Stimulated activated naive B cell treated with anti-CD40 and anti-IgM and Interleukin-4, amounts not matched to agents 10 μg/mL and 1 μg/mL and 100 μg/mL, for 72 hours (primary cell): ENCODE measurements at regions not wholly inside any gene's neighbourhood (a gene's known extent, or its start where the extent isn't known, plus 50 kb on each side); places are given as distances from the start of the nearest gene placed in this dataset.

ENCODE experiments used
- ATAC-seq, 2 donors: fragments of 150-1000 bp; cut with Tn5 transposase; replicated peaks; 2 replicates each; pipeline ENCODE4 v1.10.0; 2021; ENCODE audit warnings: moderate library complexity in 1 of 2
- DNase-seq: peaks from one replicate; pipeline ENCODE4 v3.0.0; 2021
- H3K27ac Mint-ChIP-seq: one replicate; pipeline ENCODE4 v1.8.0; 2022; ENCODE audit warnings: mild to moderate bottlenecking, mixed read lengths
- H3K27me3 Mint-ChIP-seq, 2 donors: one replicate each; pipeline ENCODE4 v1.8.0; 2022; ENCODE audit warnings: mixed read lengths in 2 of 2
- H3K36me3 Mint-ChIP-seq, 2 donors: one replicate each; pipeline ENCODE4 v1.8.0; 2022; ENCODE audit warnings: mixed read lengths in 2 of 2, mild to moderate bottlenecking in 1 of 2
- H3K4me1 Mint-ChIP-seq, 2 donors: one replicate each; pipeline ENCODE4 v1.8.0; 2022; ENCODE audit warnings: mixed read lengths in 2 of 2, mild to moderate bottlenecking in 1 of 2
- H3K4me3 Mint-ChIP-seq, 2 donors: one replicate each; pipeline ENCODE4 v1.8.0; 2022; ENCODE audit warnings: mild to moderate bottlenecking in 2 of 2, mixed read lengths in 2 of 2, moderate library complexity in 1 of 2
- H3K9me3 Mint-ChIP-seq, 2 donors: one replicate each; pipeline ENCODE4 v1.8.0; 2022; ENCODE audit warnings: mixed read lengths in 2 of 2, mild to moderate bottlenecking in 1 of 2

DNA sequence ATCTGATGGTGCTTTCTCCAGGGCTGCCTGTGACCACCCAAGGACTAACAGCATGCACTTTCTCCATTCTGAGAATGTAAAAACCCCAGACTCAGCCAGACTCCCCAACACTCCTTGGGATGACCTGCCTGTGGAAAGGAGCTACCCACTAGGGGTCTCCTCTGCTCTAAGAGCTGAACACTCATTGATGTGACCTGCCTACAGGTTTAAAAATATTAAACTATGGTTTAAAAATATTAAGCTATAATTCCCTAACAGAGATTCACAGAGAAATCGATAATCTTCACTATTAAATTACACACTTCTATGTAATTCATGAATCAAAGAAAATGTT, 696.2 kb upstream of the SLITRK5 start:
- no peak overlapping the region for H3K4me3 Mint-ChIP-seq
- H3K27ac Mint-ChIP-seq: no peak overlapping the region
- H3K36me3 Mint-ChIP-seq: no peaks in the 10 kb centered on the region
- ATAC-seq (no peak), DNase-seq (no peak)
- H3K4me1 Mint-ChIP-seq: no peaks in the 10 kb centered on the region
- peaks cover 0 to 4% of the 10 kb centered on the region in 2 donors for H3K9me3 Mint-ChIP-seq
- H3K27me3 Mint-ChIP-seq: no peaks in the 10 kb centered on the region

GRCh38 chr13:86976521-86977324, 694.4 kb upstream of the SLITRK5 start:
- H3K9me3 Mint-ChIP-seq: peaks cover 0 to 4% of the 10 kb centered on the region in 2 donors
- H3K27ac Mint-ChIP-seq: no peak overlapping the region
- DNase-seq (no peak), ATAC-seq (no peak)
- H3K27me3 Mint-ChIP-seq: no peaks in the 10 kb centered on the region
- no peaks in the 10 kb centered on the region for H3K36me3 Mint-ChIP-seq
- H3K4me3 Mint-ChIP-seq: no peak overlapping the region
- H3K4me1 Mint-ChIP-seq: no peaks in the 10 kb centered on the region

DNA sequence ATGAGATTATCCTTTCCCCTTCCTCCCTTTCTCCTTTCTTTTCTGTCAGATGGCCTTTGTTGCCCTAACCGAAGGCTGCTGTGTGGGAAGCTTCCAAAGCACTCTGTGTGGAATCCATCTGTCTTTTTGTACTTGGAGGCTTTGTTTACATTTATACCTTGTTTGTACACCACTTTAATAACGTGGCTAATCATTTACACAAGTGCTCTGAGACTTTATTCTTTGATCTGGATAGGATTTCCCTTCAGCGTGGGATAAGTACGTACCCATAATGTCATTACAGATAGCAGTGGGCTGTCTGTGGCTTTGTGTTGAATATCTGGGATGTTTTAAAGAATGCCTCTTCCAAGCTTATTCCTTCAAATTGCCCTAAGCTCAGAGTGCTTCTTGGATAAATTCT, 684.7 kb upstream of the SLITRK5 start:
- Mint-ChIP-seq H3K27me3 (no peaks in the 10 kb centered on the region), H3K36me3 (no peaks in the 10 kb centered on the region), H3K4me3 (no peak overlapping the region), H3K4me1 (no peaks in the 10 kb centered on the region), H3K9me3 (peaks cover 0 to 4% of the 10 kb centered on the region in 2 donors), H3K27ac (no peak overlapping the region)
- ATAC-seq: no peak
- no peak for DNase-seq

- Mint-ChIP-seq H3K4me1 (no peaks in the 10 kb centered on the region), H3K27ac (no peak overlapping the region), H3K4me3 (no peak overlapping the region), H3K9me3 (peaks cover 4 to 9% of the 10 kb centered on the region in 2 donors), H3K27me3 (no peaks in the 10 kb centered on the region), H3K36me3 (no peaks in the 10 kb centered on the region)
- ATAC-seq (no peak), DNase-seq (no peak)
These were observed 678.9 kb upstream of the SLITRK5 start for GRCh38 chr13:86992251-86992650.

DNA sequence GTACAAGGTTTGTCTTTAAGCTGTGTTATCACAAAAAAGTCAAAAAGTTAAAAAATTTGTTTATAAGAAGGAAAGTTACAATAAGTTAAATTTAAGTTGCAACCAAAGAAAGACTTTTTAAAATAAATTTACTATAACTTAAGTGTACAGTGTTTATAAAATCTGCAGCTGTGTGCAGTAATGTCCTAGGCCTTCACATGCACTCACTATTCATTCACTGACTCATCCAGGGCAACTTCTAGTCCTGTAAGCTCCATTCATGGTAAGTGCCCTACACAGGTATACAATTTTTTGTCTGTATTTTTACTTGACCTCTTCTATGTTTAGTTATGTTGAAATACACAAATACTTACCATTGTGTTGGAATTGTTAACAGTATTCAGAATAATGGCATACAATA, 667.9 kb upstream of the SLITRK5 start:
- Mint-ChIP-seq H3K36me3 (no peaks in the 10 kb centered on the region), H3K27ac (no peak overlapping the region), H3K9me3 (peaks cover 4 to 13% of the 10 kb centered on the region in 2 donors), H3K4me1 (no peaks in the 10 kb centered on the region), H3K4me3 (no peak overlapping the region), H3K27me3 (no peaks in the 10 kb centered on the region)
- DNase-seq (no peak), ATAC-seq (no peak)

DNA sequence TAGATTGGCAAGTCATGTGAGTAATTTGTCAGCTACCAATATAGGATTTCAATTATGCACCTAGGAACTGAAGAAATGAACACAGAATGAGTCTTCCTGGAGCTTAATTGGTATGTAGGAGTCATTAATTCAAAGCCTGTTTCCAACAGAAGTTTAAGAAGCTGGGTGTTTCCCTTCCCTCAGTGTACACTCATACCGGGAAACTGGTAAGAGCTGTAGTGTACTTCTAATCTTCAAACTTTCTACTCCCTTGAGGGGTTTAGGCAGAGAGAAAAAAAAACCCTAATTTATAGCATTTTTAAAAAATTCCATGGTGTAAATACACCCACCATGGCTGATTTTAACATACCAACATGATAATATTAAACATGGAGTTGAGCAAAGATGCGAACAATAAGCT, 665.7 kb upstream of the SLITRK5 start:
- DNase-seq (no peak), ATAC-seq (no peak)
- no peaks in the 10 kb centered on the region for H3K4me1 Mint-ChIP-seq
- no peaks in the 10 kb centered on the region for H3K27me3 Mint-ChIP-seq
- no peaks in the 10 kb centered on the region for H3K36me3 Mint-ChIP-seq
- no peak overlapping the region for H3K27ac Mint-ChIP-seq
- H3K4me3 Mint-ChIP-seq: no peak overlapping the region
- peaks cover 4 to 16% of the 10 kb centered on the region in 2 donors for H3K9me3 Mint-ChIP-seq

DNA sequence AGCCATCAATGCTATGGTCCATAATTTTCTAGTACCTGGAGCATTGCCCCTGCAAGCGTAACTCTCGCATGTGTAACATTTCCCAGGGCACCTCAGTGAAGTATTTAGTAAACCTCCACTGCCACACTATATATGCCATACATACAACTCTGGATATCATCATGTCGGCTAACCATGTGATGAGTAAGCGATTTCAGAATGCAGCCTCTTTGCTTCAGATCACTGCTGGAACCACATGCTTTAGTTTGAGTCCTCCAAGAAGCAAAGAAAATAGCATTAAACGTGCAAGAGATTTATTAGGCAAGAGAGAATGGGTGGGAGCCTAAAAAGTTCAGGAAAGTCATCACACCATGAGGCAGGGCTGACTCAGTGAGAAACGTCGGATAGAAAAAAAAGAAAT, 635.6 kb upstream of the SLITRK5 start:
- Mint-ChIP-seq H3K9me3 (peaks cover 0 to 3% of the 10 kb centered on the region in 2 donors), H3K27ac (no peak overlapping the region), H3K4me1 (no peaks in the 10 kb centered on the region), H3K27me3 (no peaks in the 10 kb centered on the region), H3K4me3 (no peak overlapping the region), H3K36me3 (no peaks in the 10 kb centered on the region)
- no peak for DNase-seq
- ATAC-seq: no peak

GRCh38 chr13:87042946-87043345, 628.2 kb upstream of the SLITRK5 start:
- Mint-ChIP-seq H3K9me3 (peaks cover 3 to 11% of the 10 kb centered on the region in 2 donors), H3K4me3 (no peak overlapping the region), H3K27ac (no peak overlapping the region), H3K4me1 (no peaks in the 10 kb centered on the region), H3K27me3 (no peaks in the 10 kb centered on the region), H3K36me3 (no peaks in the 10 kb centered on the region)
- no peak for ATAC-seq
- no peak for DNase-seq

DNA sequence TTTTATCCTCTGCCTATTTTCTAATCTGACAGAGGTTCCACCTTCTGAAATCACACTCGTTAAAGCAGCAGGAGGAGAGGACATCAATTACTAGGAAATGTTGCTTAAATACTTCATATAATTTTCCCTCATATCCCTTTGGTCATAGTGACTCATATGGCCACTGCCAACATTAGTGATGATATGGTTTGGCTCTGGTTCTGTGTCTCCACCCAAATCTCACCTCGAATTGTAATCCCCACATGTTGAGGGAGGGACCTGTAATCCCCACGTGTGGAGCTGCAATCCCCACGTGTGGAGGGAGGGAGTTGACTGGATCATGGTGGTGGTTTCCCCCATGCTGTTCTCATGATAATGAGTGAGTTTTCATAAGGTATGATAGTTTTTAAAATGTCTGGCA, 618.4 kb upstream of the SLITRK5 start:
- no peak for DNase-seq
- H3K9me3 Mint-ChIP-seq: peaks cover 4 to 7% of the 10 kb centered on the region in 2 donors
- H3K27me3 Mint-ChIP-seq: no peaks in the 10 kb centered on the region
- no peak overlapping the region for H3K4me3 Mint-ChIP-seq
- no peak for ATAC-seq
- no peaks in the 10 kb centered on the region for H3K36me3 Mint-ChIP-seq
- no peak overlapping the region for H3K27ac Mint-ChIP-seq
- no peaks in the 10 kb centered on the region for H3K4me1 Mint-ChIP-seq

GRCh38 chr13:87057807-87058520, 613.2 kb upstream of the SLITRK5 start:
- no peak for DNase-seq
- no peaks in the 10 kb centered on the region for H3K36me3 Mint-ChIP-seq
- H3K27me3 Mint-ChIP-seq: no peaks in the 10 kb centered on the region
- H3K4me1 Mint-ChIP-seq: no peaks in the 10 kb centered on the region
- H3K9me3 Mint-ChIP-seq: peaks cover 4 to 6% of the 10 kb centered on the region in 2 donors
- H3K27ac Mint-ChIP-seq: no peak overlapping the region
- no peak for ATAC-seq
- H3K4me3 Mint-ChIP-seq: no peak overlapping the region

GRCh38 chr13:87058786-87059329, 612.3 kb upstream of the SLITRK5 start:
- no peaks in the 10 kb centered on the region for H3K27me3 Mint-ChIP-seq
- H3K4me1 Mint-ChIP-seq: no peaks in the 10 kb centered on the region
- no peaks in the 10 kb centered on the region for H3K36me3 Mint-ChIP-seq
- no peak overlapping the region for H3K4me3 Mint-ChIP-seq
- no peak for ATAC-seq
- H3K9me3 Mint-ChIP-seq: peaks cover 0 to 3% of the 10 kb centered on the region in 2 donors
- H3K27ac Mint-ChIP-seq: no peak overlapping the region
- no peak for DNase-seq

GRCh38 chr13:87078947-87079795, 592.0 kb upstream of the SLITRK5 start:
- Mint-ChIP-seq H3K9me3 (peaks cover 0 to 3% of the 10 kb centered on the region in 2 donors), H3K36me3 (no peaks in the 10 kb centered on the region), H3K27me3 (no peaks in the 10 kb centered on the region), H3K4me1 (no peaks in the 10 kb centered on the region), H3K27ac (no peak overlapping the region), H3K4me3 (no peak overlapping the region)
- ATAC-seq (no peak), DNase-seq (no peak)

DNA sequence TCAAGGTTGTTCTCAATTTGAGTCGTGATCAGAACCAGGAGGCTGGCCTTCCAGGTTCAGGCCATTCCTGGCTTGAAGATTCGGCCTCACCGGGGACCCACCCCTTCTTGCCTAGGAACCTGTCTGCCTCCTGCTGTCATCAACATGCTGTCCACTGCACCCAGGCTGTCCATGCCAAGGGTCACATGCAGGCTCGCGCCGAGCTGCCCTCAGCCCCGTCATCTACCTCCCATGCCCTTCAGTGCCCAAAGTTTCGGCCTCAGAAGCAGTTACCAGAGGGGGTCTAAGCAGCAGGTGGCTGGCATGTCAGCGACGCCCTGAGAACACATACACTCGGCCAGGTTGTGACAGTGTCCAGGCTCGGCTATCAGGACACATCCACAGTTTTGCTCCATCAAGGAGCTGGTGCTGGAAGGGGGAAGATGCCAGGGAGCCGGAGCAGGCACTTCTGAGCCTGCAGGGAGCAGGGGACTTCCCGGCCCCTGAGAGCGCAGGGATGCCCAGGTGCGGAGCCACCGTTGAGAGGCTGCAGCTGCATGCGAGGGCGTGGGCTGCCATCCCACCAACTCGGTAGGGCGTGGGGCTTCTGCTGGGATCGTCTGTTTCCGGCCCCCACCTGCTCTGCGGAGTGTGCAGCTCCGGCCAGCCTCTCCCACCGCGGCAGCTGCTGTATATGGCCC, 590.9 kb upstream of the SLITRK5 start:
- Mint-ChIP-seq H3K27me3 (no peaks in the 10 kb centered on the region), H3K9me3 (peaks cover 0 to 5% of the 10 kb centered on the region in 2 donors), H3K4me3 (no peak overlapping the region), H3K36me3 (no peaks in the 10 kb centered on the region), H3K4me1 (no peaks in the 10 kb centered on the region), H3K27ac (no peak overlapping the region)
- ATAC-seq: no peak
- DNase-seq: no peak

- no peak for ATAC-seq
- no peaks in the 10 kb centered on the region for H3K27me3 Mint-ChIP-seq
- no peak for DNase-seq
- no peaks in the 10 kb centered on the region for H3K4me1 Mint-ChIP-seq
- H3K9me3 Mint-ChIP-seq: peaks cover 0 to 6% of the 10 kb centered on the region in 2 donors
- H3K36me3 Mint-ChIP-seq: no peaks in the 10 kb centered on the region
- no peak overlapping the region for H3K27ac Mint-ChIP-seq
- H3K4me3 Mint-ChIP-seq: no peak overlapping the region
These were observed 587.0 kb upstream of the SLITRK5 start for GRCh38 chr13:87084192-87084591.
